NCI-H446 (cell line): ENCODE measurements at regions not wholly inside any gene's neighbourhood (a gene's known extent, or its start where the extent isn't known, plus 50 kb on each side); places are given as distances from the start of the nearest gene placed in this dataset.
"Not testable (repeated sequence)": the region's sequence is repeated elsewhere in the genome, so short reads cannot be mapped to it uniquely, and the experiment has no call there.

Experiments
- DNase-seq, 2 experiments: peaks; one replicate each; lab custom pipeline; 2025; lab: John Stamatoyannopoulos, UW

DNA sequence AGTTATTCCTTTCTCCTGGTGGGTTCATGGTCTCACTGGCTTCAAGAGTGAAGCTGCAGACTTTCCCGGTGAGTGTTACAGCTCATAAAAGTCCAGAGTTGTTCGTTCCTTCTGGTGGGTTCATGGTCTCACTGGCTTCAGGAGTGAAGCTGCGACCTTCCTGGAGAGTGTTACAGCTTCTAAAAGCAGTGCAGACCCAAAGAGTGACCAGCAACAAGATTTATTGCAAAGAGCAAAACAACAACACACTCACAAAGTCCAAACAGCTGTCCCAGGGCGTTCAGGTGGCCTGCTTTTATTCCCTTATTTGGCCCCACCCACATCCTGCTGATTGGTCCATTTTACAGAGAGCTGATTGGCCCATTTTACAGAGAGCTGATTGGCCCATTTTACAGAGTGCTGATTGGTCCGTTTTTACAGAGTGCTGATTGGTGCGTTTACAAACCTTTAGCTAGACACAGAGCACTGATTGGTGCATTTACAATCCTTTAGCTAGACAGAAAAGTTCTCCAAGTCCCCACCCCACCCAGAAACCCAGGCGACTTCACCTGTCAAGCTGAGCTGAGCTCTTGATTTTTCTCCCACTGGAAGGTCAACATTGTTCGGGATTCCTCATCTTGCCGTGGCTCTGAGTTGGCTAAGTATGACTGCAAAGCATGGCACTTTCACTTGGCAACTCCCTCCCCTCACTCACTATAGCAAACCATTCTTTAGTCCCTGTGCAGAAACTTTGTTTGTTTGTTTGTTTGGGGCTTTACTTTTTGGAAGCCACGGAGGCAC, 87.3 kb upstream of the EEPD1 start:
- DNase-seq, result not testable (repeated sequence)

DNA sequence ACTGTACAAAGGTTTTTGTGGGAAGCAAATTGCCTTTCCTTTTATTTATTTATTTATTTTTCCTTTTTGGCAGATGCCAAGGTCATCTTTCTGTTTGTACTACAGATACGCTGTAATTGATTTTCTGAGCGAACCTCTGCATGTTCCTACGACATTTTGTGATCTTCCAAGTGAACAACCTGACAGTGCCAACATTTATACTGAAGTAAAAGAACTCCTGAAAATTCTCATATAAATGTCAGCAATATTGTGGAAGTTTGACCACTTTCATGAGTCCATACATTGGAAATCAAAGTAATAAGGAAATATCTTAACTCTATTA, 86.8 kb upstream of the EEPD1 start:
- no peak for DNase-seq

DNA sequence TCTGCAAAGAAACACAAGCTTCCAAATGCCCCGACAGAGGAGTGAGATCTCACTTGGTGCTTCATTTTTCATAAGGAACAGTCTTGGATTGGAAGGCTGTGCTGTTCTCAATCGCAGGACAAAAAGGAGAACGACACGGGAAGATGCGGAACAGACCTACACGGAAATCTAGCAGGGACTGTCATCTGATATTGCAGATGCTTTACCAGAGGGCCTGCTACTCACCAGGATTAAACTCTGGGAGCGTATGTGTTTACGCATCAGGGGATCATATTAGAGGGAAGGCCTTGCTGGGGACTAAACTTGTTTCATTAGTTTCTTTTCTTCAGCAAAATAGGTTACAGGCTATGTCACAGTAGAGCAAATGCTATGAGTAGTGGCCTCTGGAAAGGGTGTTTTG, 82.8 kb upstream of the EEPD1 start:
- no peak for DNase-seq

DNA sequence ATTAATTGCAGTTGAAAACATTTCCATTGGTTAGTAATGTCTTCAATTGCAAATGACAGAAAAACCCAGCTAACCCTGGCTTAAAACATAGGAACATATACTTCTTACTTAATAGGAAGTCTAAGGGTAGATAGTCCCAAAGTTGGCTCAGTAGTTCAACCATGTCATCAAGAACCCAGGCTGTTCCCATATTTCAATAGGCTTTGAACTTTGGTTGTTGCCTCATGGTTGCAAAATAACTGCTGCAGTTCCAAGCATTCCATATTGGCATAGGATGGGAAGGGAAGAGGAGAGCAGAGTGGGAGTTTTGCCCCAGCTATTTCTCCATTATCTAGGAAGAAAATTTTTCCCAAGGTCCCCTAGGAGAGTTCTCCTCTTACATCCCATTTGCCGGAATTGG, 81.4 kb upstream of the EEPD1 start:
- no peak for DNase-seq

DNA sequence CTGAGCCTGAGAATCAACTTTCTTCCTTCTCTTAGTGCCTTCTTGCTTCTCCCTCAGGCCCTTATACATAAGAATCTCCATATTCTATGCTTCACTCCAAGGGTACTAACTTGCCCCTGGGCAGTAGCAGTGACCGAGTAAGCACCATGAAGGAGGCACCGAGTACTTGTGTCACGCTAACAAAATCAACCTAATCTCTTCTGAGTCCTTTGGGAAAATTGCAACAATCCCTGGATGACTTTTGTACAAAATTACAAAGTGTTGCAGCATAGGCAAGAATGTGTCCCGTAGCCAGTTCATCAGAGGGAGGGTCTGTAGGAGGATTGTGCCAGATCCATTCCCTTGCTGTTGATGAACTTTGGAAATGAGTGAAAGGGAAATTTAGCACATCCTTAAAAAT, 80.4 kb upstream of the EEPD1 start:
- DNase-seq, result no peak

DNA sequence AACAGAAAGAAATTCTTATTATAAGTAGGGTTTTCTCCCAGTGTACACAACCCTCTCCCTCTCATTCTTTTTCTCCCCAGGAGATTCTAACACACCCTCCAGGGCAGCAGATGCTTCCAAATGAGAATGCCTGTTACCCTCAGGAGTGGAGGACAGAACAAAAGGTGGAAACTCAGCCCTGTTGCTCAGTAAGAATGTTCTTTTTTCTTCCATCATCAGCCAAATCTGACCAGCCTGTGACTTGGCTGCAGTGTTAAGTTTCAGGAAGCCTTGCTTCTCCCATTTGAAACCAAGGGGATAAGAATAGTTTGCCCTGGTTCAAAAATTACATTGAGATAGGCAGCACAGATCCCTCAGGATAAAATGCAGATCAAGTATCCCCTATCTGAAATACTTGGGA, 77.5 kb upstream of the EEPD1 start:
- DNase-seq, result no peak

DNA sequence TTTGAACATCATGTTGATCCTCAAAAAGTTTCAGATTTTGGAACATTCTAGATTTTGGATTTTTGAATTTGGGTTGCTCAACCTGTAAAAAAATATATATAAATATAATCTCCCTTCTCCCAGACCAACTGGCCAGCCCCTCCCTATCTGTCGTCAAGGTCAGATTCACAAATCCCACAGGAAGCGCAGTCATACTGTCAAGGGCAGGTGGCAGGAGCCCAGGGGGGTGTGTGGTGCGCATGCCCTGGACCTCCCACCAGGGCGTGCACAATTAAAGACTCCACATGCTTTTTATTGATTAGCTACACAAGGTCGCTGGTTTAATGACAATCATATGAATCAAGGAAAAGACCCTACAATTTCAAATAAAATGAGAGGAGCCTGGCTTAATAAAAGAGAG, 77.0 kb upstream of the EEPD1 start:
- no peak for DNase-seq

DNA sequence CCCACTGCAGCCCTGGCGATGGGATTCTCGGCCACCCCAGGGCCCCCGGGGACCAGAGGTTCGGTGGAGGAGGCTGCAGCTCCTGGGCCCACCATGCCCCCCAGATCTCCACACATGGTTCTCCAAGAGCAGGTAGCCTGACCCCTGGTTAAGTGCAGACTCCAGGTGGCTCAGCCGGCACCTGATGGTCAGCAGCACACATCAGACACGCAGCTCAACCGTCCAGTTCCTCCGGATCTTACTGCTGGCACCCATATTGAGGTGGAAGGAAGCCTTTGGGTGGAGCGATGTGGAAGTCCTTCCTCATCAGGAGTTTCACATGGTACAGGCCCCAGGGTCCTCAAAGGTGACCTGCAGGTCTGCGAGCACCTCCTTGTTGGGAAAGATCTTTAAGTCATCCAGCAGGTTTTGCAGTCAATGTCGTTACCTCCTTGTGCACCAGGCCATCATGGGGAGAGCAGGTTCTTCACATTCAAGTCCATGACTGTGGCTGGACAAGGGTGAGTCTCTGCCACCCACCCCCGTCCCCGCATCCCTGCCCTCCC, 74.2 kb upstream of the EEPD1 start:
- DNase-seq, result no peak

DNA sequence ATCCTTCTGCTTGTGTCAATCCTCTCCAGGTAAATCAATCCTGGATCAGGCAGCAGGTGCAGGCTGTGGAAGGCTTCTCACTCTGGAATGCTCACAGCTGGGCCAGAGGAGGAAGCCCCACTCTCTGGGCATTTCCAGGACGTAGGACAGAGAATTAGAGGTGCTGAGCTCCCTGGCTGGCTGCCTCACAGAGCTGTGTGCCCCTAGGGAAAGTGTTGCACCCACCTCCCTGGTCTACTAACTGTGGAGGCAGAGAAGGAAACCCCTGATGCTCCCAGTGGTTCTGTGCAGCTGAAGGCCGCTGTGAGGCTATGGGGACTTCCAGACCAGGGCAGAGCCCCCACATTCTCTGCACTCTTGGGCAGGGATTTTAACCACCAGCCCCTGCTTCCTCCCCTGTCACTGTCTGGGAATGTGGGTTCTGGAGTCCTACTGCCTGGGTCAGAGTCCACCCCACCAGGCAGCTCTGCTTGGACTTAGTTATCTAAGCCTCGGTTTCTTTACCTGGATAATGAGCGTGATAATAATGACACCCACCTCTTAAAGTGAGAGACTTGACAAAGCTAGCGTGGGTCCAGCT, 73.5 kb upstream of the EEPD1 start:
- no peak for DNase-seq

DNA sequence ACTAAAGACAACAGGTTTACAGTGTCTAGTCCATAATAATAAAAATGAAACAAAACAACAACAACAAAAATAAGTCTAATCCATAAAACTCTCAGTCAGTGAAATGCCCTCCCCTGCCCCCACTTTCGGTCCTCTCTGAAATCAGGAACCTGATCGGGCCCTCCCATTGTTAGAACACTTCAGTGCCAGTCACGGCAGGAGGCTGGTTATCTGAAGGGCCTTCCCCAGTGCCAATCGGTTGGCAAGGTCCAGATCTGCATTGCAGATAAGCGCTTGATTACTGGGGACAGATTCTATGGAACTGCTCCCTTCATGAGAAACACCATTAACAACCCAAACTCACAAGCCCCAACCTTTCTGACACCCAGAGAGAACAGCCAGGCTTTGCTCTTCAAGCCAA, 72.2 kb upstream of the EEPD1 start:
- no peak for DNase-seq

DNA sequence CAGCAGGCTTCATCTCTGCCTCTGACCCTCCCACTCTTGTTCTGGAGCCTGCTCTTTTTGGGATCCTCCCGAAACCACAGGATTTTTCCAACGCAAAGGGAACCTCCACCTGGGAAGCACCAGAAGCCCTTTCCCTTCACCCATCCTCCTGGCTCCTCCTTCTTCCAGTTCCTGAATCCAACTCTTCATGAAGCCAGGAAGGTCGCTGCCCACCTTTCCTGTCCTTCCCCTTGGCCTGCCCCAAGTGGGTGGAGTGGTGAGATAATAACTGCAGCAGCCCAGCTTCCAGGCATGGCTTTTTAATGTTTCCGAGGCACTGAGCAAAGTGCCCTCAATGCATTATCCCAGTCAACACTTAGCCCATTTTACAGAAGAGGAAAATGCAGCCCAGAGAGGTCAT, 70.8 kb upstream of the EEPD1 start:
- DNase-seq, result no peak

DNA sequence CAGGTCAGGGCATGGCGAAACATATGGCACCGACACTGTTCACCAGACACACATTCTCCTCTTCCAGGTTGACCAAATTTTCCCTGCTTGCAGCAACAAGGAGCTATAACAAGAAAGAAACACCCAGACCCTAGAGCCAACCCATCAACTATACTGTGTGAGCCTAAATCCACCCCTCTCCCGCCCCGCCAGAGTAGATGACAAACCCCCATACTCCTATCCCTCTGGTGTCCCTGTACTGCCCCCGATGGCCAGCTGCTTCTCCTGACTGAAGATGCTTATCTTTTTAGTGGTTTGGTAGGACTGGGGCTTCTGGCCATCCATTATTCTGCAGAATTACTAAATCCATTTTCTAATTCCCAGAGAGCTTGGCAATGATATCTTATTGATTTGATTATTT, 70.1 kb upstream of the EEPD1 start:
- no peak for DNase-seq

DNA sequence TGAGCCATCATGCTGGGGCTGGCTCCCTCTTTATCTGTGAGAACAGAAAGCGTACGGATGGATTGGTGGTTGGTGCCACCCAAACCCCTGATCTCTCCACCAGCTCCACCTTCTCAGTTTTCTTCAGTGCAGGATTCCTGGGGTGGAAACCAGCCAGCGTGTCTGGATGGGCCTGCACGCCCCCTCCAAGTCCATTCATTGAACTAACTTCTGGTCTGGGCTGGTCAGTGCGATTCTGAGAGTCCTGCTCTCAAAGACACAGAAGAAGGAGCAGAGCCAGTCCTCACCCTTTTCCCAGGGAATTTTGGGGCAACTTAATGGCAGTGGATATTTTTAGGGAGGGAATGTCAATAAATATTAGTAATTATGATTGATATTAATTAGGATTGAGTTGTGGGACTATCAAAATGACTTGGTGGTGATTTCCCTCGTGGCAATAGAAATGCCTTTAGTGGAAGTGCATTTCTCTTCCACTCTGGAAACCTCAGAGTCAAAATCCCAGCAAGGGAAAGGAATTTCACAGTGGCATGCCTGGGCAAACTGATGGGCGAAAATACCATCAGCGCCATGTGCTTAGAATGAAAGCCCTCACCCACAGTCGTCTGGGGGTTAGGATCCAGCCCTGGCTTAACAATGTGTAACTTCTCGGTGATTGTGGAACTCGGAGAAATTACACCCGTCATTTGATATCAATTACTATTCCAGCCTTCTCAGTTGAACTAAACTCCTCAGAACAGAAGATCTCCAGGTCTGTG, 69.3 kb upstream of the EEPD1 start:
- no peak for DNase-seq

DNA sequence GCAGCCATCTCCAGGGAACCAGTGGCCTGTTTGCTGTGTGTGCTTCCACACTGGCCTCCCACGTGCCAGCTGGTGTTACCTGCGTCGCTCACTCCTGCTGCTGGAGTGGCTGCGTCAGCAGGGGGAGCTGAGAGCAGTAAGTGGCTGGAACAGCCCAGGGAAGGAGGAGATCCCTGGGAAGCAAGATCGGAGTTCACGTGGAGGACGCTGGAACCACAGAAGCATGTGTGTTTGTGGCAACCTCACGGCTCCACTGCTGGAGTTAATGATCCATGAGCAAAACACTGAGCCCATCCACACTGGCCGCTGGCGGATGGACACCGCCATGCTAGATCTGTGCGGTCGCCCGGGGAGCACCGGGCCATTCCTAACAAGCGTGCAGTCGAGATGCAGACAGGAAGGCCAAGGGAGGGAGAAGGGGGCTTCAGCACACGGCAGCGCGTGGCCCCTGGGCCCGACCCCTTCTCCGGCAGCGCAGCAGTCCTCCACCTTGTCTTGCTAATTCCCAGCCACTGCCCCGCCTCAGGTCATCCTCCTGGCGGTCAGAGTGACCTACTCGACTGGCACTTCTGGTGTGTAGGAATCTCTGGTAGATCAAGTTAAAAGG, 68.5 kb upstream of the EEPD1 start:
- DNase-seq, result no peak

DNA sequence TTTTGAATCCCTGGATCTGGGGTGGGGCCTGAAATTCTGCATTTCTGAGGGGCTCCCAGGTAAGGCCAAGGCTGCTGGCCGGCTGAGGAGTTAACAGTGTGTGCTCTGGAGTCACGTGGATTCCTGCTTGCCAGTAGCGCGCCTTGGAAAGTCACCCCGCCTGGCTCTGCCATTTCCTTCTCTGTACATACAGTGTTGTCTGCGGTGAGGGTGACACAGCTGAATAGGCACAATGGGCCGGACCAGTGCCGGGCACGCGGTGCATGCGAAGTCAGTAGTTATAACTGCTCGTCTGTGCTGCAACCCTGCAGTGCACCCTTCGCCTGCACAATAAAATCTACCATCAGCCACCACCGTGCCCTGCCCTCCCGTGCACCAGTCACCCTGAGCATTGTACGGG, 68.0 kb upstream of the EEPD1 start:
- no peak for DNase-seq

DNA sequence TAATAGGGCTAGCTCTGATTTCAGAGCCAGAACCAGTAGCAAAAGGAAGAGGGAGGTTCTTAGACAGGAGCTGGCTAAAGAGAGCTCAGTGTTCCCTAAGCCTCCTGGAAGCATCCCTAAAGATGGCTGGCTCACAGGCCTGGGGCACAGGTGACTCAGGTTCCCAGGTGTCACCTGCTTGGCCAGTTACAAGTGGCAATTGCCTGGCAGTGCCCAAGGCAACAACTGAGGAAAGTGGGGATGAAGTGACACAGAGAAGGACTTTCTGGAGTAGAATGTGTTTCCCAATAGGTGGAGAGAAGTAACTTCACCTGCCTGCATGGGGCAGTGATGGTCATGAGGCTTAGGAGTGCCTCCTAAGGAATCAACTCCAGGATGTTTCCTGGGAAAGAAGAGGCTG, 66.5 kb upstream of the EEPD1 start:
- DNase-seq, result no peak

DNA sequence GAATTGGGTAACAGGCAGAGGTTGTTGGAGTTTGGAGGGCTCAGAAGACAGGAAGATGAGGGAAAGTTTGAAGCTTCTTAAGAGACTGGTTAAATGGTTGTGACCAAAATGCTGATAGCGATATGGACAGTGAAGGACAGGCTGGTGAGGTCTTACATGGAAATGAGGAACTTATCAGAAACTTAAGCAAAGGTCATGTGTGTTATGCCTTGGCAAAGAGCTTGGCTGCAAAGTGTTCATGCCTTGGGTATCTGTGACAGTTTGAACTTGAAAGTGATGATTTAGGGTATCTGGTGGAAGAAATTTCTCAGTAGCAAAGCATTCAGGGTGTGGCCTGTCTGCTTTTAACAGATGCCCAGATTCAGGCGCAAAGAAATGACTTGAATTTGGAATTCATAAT, 64.5 kb upstream of the EEPD1 start:
- DNase-seq, result no peak

DNA sequence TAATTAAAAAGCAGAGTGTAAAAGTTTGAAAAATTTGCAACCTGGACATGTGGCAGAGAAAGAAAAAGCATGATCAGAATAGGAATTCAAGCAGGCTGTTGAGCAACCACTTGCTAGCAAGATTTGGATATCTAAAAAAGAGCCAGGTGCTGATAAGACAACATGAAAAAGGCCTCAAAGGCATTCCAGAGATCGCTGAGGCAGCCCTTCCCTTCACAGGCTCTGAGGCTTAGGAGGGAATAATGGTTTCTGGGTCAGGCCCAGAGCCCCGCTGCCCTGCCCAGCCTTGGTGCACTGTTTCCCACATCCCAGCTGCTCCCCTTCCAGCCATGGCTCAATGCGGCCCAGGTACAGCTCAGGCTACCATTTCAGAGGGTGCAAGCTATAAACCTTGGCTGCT, 64.1 kb upstream of the EEPD1 start:
- DNase-seq, result no peak

DNA sequence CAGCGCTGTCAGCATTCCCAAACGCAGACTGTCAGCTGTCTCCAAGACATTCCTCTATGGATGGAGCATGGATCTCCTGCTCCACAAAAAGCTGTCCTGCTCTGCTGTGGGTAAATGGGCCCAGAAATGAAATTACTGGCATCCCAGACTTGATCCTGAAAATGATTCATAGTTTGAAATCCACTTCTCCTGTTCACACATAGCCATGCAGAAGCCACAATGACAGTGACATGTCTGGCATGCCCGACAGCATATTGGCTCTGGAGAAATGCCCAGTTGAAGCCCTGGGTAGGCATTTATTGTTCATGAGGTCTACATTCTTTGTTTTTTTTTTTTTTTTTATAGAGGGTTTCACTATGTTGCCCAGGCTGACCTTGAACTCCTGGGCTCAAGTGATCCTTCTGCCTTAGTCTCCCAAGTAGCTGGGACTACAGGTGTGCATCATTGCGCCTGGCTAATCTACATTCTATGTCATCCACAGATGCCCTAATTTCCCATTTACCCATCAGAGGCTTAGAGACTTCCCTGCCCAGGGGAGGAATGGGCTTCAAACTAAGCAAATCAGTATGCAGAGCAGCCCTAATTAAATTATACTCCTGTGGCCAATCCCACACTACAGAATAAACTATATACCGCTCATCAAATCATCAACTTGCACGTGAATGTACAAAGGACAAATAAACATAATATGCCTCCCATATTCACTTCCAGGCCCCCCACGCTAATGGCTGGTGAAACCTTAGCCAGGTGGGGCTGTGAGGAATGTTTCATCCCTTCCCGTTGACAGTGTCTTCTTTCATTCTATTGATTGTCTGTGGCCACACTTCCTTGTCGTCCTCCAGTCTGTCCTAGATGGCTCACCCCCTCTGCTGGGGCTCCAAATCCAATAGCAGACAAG, 61.8 kb upstream of the EEPD1 start:
- DNase-seq, result no peak

DNA sequence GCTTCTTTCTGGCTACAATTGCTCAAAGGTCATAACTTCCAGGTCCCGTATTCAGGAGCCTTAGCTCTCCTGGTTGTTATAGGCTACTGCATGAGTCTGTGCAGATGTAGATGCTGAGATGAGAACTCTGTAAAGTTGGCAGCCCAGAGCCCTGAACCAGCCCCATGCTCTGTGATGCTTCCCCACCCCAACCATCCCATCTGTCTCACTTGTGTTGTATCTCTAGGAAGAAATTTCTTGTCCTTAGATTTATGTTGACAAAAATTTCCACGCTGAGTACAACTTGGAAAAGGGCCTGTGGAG, 61.2 kb upstream of the EEPD1 start:
- no peak for DNase-seq

DNA sequence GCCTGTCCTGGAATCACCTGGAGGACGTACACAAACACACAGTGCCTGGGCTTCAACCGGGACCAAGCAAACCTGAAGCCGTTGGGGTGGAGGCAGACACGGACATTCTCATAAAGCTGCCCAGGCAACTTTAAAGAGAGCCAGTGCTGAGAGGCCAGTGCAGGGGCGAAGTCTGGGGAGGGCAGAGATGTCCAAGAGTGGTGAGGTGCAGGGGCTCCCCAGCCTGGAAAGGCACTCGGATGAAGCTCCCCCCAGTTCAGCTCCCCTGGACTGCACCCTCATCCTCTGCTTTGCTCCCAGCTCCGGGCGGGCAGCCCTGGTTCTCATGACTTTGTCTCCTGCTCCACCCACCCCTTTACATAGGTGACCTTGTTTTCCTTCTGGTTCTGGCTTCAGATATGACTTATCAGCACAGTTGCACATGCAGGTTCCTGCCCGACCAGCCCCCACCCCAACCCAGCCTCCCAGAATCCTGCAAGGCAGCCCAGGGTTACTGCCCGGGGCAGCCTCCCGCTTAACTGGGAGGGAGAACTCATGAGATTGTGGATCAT, 60.8 kb upstream of the EEPD1 start:
- no peak for DNase-seq
